ENCODE measurements at regions not wholly inside any gene's neighbourhood (a gene's known extent, or its start where the extent isn't known, plus 50 kb on each side); places are given as distances from the start of the nearest gene placed in this dataset.

DNA sequence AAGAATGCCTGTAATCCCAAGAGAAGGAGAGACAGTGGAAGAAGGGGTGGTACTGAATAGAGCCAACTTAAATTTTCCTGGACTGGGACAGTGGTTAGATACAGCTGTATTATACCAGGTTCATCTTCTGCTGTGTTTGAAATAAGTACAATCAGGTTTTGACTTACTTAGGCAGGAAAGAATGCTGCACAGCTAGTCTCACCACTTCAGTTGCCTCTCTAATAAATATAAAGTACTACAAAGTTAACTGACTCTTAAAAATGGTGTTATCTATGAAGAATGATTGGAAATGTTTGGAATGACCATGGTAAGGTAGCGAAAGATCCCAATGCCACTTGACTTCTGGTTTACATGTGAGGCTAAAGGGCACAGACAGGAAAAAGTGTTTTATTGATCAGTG, 652.1 kb downstream of the NOVA1 start:
- no peak for DNase-seq

DNA sequence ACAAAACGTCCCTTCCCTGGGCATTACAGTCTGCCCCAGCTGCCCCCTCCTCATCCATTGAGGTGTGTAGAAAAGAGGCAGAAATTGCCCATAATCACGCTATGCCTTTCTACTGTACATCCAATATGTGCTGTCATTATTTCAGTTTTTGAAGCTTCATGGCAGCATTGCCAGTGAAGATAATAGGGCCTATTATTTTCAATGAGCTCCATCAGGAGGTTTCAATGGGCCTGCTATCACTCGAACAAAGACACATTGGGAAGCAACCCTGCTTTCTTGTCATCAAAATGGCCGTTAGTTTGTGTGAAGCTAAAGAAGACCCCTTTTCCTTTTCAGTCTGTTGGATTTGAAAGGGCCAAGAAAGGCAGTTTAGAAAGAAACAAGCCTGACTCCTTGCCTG, 653.8 kb downstream of the NOVA1 start:
- no peak for DNase-seq

DNA sequence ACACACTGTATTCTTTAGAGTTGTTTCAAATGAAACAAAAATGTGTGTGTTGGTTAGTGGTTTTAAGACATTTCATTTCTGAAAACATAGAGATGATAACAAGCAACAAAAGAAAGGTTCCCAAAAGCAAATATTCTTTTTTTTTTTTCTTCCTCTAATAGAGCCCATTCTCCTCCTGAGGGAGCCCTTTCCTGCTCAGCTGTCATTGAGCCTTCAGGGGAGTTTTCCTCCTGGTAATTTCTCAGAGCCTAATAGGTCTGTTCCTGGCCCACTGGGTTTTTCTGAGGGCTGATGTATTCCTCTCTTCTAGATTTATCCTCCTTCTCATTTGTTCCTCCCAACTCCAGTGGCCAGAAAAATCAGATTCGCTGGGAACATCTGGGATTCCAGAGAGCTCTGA, 654.5 kb downstream of the NOVA1 start:
- no peak for DNase-seq

DNA sequence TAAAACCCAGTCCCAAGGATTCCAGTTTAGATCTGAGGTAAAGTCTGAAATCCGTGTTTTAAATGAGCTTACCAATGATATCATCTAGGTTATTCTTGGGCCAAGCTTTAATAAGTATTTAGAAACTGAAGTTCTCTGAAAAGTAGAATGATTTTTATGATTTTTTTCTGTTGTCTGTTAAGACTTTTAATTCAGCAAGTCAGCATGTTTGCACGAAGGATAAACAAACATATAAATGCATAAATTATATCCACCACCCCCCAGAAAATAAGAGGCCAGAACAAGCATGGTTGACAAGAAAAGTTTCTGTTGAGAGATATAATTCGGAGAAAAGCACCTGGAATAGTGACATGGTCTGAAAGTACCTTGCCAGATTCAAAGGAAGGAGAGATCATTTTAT, 655.7 kb downstream of the NOVA1 start:
- no peak for DNase-seq

DNA sequence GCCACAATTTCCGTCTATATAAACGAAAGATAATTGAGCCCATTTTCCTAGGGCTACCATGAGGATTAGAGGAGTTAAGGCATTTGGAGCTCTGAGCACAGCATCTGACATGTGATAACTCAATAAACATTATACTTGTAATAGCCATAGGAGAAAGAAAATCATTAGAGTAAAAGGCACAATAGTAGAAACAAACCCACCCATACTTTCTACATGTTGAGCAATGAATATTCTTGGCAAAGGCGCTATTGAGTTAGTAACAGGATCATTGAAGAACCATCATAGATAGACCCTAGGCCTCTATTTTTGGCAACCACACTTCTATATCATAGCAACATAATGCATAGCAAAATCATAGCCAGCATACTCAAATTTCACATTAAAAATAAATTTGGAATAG, 664.1 kb downstream of the NOVA1 start:
- DNase-seq = no peak

DNA sequence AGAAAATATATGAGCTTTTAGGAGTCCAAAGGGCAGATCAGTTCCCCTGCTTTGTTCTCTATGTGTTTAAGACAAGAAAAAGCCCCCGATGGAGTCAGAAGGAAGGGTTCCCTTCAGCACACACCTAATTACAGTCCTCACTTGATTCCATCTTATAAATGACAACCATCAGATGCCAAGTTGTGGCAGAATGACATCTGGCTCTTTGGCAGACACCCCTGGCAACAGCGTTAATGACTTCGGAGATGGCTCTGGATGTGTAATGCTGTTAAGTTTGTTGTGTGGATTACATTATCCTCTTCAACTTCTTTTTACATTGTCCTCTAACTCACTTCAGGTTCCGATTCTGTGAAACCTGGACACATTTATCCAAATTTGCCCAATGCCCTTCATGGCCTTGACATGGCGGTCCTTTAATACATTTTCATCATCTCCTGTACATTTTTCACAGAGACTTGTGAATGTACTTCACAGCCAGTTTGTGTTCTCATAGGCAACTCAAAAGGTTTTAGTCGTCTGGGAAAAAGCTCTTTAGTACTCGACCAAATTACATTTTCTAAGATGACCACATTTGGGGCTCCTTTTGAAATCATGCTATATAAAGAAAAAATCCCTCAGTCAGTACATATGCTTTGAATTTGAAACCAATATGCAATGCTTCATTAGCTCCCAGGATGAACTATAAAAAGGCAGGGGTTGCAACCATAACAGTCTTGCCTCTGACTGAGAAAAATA, 667.8 kb downstream of the NOVA1 start:
- DNase-seq = no peak

DNA sequence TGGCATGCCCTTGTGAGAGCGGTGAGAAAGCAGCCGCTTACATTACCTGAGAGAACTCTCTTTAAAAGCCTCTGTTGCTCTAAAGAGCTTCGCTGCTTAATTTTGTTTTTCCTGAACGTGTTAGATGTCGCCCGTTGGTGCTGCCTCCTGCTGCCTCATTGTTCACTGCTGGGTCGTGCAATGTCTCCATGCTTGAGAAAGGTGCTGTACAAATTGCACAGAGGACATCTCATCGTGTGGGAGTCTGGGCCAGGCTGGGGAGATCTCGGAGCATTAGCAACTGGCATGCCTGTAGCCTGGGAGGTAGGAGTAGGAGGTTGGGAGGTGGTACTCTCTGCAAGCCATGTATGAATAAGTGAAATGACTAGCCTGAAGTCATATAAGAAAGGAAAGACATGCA, 686.0 kb downstream of the NOVA1 start:
- DNase-seq = no peak

DNA sequence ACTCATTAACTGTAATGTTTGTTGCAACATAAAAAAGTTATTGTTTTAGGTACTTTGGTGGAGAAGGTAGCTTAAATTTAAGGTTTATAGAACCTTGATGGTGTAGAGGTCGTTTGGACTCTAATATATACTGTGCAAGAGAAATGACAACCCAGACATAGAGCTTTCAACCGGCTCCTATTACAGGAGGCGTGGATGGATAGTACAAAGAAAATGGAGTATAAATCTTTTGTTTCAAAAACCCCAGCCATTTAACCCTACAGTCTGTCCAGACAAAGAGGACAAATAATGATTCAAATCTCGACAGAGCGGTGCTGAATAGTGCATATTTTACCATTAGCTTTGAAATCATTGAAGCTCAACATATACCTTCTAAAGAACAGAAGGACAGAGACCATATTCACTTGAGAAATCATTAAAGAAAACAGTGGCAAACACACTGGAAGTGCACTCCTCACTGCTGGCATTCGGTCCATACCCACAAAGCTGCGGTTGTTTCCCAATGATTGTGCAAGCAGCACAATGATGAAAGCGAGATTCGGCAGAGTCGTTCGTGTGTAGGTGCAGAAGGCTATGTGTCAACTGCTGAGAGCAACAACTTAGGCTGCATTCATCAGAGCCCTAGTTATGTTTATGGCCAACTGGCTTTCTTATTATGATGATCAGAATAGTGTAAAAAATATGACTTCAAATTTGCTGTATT, 688.6 kb downstream of the NOVA1 start:
- no peak for DNase-seq

DNA sequence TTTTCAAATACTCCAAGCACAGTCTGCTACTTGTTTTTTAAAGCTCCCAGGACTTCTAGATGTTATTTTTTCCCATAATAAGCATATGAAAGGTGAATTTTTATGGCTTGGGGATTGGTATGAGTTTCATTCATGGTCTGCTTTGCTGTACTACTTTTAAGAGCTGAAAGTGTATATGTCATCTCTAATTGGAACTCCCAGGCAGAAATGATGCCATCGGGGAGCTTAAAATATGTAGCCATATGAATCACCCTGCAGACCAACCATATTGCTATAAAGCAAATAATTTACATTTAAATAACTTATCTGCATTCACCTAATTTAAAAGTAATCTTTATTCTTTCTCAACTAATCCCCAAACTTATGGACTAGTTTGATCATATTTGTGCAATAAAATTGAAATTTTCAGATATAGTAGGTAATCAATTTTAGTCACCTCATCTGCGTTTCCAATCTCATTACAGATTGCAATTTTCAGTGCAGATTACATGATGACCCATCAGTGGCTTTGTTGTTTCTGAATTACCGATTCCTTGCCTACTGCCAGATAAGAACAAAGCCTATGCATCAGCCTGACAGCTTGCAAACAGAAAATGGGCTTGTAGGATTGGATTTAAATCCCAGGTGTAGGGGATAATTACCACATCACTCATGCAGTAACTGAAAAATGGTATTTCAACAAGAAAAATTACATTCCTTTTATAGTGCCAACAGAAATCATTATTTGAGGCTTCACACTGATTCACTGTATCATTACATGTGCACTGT, 689.4 kb downstream of the NOVA1 start:
- no peak for DNase-seq

DNA sequence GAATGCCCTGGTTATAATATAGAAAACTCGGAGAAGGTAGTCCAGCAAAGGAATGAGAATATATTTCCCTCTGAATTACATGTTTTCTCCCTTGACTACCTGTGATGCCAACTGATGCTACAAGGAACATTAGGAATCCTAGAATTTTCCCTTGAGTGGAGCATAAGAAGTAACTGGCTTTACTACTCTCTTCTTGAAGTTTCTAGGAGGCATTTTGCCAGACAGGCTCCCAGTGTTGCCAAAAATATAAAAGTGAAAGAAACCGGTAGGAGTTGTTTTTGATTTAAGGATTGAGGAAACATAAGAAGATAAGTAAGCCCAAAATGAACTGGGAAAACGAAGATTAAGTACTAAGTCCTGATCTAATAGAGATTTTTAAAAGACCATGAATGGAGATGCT, 693.4 kb downstream of the NOVA1 start:
- DNase-seq = no peak

DNA sequence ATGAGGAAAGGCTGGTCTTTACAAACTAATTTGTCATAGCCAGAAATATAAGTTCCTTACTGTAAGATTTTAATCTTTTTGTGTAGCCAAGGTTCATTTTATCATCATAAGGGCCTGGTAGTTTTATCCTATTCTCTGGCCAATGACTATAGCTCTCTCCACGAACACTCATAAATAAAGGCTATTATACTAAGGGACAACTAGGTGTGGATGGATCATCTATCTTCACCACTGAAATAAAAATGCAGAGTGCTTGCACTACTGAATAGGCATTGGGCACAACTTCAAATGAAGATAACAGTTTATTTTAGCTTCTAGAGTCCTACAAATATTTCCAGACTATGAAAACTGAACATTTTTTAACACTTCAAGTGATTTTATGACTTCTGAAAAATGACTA, 698.6 kb downstream of the NOVA1 start:
- DNase-seq = no peak

DNA sequence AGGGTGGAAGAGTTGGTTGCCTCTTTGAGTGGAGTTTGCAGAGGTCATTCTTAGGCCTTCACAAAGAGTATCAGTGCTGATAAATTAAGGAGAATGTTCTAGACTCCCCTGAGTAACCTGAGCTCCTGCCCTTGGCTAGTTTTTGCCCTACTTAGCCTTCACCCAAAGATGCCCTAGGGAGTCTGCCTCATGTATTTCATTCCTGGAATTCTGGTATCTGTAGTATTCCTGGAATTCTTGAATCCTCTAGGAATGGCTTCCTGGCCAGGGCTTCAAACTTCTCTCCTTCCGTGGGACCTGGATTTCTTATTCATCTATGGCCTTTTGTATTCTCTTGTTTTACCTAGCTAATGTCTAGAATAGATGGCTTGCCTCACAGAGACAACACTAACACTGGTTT, 701.1 kb downstream of the NOVA1 start:
- DNase-seq = no peak

DNA sequence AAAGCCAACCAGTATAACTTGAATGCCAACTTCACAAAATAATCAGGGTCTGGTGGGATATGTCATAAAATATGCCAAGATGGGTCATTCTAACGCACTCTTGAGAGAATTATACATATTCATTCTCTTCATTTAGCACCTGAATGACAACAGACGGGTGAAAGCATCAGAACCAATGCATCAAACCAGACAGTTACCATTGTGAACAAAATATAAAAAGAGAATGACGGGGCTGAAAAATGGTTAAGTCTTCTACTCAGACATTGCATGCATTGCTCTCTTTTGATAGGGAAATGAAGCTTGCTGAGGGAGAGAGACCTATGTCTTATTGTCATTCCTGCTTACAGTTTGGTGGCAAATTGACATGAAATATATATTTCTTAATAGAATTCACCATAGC, 702.1 kb downstream of the NOVA1 start:
- no peak for DNase-seq

DNA sequence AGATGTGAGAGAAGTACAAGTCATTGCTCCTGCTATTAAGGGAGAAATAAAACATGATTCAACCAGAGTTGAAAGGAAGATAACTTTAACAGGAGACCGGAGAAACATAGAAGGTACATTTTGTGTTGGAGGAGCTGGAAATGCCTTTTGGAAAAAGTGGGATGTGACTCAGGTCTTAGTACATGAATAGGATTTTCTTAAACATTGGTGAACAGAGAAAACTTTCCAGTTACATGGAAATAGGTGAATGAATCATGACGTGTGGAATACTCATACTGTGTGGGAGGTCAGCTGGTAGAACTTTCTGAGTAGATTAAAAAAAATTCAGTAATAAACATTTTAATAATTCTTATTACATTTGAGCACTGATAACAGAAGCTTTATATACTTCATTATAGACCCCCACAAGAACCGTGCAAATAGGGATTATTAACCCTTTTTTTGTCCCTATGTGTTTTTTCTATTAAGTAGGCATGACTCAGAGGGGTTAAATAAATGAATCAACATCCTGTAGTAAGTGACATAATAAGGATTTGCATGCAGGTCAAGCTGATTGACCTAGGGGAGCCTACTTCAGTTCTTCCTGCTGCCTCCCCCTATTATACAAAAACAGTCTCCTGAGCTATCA, 710.5 kb downstream of the NOVA1 start:
- DNase-seq = no peak

DNA sequence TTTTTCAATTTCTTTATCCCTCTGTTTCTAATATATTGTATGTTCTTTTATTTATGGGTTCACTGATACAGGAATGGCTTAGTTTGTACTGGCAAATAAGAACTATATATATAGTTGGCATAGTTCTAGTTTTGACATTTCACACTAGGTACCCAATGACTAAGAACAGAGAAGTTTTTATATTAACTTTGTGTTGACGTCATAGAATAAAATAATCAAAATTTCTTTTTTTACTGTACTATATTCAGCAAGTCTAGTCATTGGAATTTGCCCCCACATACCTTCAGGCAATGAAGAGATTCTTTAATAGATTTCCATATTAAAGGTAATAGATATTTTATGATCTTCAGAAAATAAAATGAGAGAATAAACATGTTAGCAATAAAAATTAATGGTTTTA, 713.2 kb downstream of the NOVA1 start:
- no peak for DNase-seq

DNA sequence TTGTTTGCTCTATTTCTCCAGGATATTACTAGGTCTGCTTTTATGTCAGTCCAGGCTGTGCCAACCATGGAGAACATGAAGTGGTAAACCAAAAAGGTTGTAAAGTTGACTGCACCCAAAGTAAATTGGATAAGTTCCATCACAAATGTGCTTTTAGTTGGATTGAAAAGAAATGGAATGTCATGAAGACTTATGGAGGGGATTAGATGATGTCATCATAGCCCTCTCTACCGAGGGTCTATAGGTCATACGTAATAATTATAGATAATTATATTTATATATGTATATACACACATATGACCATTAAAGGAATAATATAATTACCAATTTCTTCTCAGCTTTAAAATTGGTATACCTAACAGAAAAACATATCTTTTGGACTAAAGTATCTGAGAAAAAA, 714.9 kb downstream of the NOVA1 start:
- DNase-seq = no peak

DNA sequence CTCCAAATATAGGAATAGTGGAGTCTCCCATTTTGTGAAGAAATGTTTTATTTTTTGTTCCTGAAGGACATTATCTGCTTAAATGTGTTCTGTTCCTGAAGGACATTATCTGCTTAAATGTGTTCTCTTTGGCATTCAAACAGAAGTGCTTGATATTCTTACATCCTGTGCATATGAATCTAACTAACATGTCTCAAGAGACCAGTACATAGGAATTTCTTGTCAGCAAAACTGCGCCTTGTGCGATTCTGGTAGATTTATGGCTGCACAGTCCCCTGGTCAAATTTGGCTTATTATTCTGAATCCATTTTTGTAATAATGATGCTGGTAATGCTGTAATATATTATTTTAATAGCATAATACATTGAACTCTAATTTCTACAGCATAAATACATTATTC, 722.4 kb downstream of the NOVA1 start:
- no peak for DNase-seq

DNA sequence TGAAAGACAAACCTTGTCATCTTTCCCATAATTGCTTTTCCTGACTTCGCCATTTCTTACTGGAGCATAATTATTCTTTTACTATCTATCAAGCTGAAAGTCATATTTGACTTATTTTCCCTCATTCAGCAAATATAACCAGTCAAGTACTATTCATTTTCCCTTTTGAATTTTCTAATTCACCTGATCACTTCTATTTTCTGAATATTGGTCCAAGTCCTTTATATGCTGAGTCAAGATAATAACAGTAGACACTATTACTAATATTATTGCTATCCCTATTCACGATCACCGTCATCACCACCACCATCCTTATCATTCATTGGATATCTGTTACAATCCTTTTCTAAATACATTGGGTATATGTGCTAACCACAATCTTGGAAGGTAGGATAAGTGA, 728.0 kb downstream of the NOVA1 start:
- DNase-seq = no peak

DNA sequence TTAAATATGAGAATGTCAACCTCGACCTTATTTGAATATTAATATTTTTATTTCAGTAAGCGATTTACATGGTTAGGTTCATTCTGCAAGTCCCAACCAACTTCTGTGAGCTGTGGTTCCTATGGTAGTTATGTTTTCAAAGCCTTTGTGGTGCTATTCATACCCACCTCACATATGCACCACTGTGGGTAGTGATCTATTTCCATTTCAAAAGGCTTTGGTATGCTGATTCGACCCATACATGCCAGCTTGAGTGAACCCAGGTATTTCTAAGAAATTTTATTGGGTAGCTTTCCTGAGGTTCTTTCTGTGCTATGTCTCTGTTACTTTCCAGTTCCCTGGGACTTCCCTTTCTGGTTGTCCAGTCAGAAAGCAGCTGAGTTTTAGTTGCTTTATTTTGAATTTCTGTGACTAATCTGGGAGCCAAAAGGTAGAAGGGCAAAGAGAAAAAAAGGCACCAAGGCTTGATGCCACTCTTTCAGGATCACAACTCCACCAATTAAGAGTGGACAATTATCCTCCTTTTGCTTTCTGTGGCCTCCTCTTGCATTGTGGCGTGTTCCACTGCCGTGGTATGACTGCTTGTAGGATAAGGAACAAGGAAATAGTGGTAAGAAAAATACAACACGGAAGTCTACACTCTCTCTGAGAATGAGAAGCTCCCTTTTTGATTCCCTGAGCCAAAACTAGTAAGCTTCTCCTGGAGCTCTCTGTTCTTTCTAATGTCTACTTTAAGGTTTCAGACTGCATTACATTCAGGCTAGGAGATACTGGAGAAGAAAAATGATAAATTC, 729.1 kb downstream of the NOVA1 start:
- no peak for DNase-seq

DNA sequence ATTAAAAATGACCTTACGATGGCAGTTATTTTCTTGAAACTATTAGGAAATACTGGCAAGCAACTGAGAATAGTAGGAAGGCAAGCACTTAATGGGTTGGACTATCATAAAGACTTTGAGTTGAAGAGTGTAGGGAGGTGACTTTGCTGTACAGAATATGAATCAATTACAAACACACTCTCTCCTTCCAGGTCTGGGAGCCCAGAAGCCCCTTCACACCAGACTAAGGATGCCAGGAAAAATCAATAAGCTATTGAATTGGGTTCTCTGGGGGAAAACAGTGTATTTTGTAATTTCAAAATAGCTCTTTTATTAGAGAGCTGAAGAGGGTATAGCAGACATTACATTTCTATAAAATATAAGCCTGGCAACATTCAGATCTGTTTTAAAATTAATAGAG, 736.4 kb downstream of the NOVA1 start:
- no peak for DNase-seq

DNA sequence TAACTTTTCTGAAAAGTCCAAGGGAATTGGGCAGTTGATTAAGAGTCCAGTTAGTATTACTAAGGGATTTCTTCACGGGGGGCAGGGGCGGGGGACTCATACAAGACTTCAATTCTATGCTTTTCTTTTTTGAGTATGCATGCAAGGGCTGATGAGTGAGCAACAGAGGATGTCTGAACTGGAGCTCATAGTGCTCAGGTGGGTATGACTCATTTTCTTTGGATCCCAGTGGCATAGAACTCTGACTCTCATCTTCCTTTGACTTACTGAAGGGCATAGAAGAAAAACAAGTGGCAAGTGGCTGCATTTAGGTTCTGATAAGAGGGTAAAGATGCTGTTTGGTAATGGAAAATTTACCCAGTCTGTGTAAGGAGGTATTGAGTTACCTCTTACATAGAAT, 749.2 kb downstream of the NOVA1 start:
- DNase-seq = no peak

DNA sequence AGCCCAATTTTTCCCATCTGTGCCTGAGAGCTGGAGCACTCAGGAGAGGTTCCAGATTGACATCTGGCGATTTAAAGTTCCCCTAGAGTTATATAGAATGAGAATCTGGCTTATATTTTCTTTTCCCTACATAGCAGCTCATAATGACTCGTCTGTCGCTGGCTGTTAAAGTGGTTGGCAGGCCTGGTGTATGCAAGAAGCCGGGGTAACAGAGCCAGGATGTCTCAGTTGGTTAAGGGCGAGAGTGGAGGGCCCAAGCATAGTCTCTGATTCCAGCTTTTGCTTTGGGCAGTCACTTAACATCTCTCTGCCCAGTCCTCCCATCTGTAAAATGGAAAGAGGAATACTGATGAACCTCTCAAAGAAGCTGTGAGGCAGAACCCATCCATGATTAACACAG, 751.6 kb downstream of the NOVA1 start:
- no peak for DNase-seq
